T-helper 1 cell (primary cell): ENCODE measurements at regions not wholly inside any gene's neighbourhood (a gene's known extent, or its start where the extent isn't known, plus 50 kb on each side); places are given as distances from the start of the nearest gene placed in this dataset.
"Not testable (repeated sequence)": the region's sequence is repeated elsewhere in the genome, so short reads cannot be mapped to it uniquely, and the experiment has no call there.

Source experiments
- DNase-seq, 5 donors: peaks; one replicate each; pipeline ENCODE4 v3.0.0-alpha.2; 2012 to 2020

DNA sequence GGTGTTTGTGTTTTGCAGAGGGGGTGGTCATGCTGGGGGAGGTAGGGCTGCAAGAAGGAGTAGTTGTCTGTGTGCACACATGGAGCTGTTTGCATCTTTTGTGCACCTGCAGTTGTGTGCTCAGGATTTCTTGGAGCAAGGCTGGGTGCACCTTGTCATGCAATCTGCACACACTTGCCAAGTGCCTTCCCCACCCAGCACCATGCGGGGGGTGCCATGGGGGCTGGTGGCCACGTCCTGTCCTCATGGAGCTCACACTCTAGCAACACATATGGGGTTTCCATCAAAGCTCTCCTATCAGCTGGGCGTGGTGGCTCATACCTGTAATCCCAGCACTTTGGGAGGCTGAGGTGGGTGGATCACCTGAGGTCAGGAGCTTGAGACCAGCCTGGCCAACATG is 111.6 kb downstream of the CRLF3 start:
- DNase-seq, result not testable (repeated sequence)

- DNase-seq, result not testable (repeated sequence)
Measured at GRCh38 chr17:30711626-30712507, 112.6 kb downstream of the CRLF3 start.

DNA sequence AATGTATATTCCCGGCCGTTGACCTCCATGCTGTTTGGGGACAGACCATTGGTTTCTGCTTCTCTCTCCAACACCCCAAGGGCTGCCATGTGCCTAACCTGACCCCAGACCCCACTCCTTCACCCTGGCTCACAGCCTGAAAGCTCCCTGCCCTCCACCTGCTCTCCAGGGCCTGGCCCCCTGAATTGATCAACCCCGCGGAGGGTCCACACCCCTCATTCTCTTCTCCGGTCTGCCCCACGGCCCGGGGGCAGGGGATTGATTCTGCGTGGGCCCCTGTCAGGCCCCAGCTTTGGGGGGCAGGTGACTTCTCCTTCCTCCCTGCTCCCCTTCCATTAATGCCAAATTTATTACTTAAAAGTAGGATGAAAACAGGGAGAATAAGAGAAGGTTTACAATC is 113.3 kb downstream of the CRLF3 start:
- DNase-seq, result not testable (repeated sequence)

GRCh38 chr17:30710276-30711088 is 114.0 kb downstream of the CRLF3 start:
- DNase-seq, result not testable (repeated sequence)

GRCh38 chr17:30709561-30710275 is 114.8 kb downstream of the CRLF3 start:
- peak in 1 of 5 donors; percentile 32 for DNase-seq

DNA sequence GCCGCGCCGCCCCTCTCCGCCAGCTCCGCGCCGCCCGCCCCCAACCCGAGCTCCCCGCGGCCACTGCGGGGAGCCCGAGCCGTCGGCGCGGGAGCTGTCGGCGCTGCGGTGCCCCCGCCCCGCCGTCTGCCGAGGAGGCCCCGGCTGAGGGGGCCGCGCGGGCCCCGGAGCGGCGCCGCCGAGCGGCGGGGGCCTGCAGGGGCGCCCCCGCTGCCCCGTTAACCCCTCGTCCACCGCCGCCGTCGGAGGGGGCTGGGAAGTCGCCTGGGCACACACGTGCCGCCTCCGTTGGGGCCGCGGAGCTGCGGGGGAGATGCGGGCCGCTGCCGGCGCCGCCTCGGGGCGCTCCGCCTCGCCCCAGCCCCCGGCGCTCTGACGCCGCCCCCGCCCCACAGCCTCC is 115.4 kb downstream of the CRLF3 start:
- DNase-seq, result peak in 1 of 5 donors; percentile 31

DNA sequence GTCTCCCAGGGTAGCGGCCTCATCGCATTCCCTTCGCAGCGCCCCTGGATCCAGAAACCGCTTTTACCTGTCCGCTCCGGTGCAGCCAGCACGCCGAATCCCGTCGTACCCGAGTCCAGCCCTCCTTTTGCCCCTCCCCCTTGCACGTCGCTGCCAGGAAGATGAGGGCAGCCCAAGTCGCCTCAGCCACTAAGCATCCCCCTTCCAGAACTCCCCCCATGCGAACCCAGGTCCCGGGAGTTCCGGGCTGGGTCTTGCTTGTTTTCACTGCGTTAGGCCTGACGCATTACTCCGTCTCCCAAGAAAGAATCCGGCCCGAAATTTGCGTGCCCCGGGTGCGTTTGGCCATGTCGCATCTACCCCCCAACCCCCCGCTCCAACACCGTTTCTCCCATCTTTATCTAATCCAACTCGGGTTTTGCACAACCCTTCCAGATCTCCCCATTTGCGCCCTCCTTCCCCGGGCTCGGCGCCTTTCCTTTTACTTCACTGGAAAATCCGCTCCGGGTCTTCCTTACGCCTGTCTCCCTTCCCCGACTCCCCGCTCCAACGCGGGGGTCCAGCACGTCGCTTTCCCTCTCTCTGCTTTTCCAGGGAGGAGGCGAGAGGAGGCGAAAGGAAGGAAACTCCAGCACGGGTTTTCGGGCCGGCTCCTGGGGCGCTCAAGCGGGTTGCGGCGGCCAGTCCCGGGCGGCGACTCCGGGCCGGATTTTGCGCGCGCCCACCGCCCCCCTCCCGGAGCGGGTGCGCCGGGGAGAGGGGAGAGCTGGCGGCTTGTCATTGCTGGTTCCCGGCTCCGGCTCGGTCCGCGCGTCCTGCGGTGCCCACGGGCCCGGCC is 116.0 kb downstream of the CRLF3 start:
- peak; percentile 39 to 66 (median 59) for DNase-seq

GRCh38 chr17:30707724-30708240 is 116.7 kb downstream of the CRLF3 start:
- not testable (repeated sequence) for DNase-seq

GRCh38 chr17:30706461-30707335 is 117.8 kb downstream of the CRLF3 start:
- DNase-seq, result not testable (repeated sequence)

GRCh38 chr17:30706004-30706403 is 118.5 kb downstream of the CRLF3 start:
- not testable (repeated sequence) for DNase-seq

GRCh38 chr17:30701498-30701989 is 122.9 kb downstream of the CRLF3 start:
- DNase-seq, result no peak

DNA sequence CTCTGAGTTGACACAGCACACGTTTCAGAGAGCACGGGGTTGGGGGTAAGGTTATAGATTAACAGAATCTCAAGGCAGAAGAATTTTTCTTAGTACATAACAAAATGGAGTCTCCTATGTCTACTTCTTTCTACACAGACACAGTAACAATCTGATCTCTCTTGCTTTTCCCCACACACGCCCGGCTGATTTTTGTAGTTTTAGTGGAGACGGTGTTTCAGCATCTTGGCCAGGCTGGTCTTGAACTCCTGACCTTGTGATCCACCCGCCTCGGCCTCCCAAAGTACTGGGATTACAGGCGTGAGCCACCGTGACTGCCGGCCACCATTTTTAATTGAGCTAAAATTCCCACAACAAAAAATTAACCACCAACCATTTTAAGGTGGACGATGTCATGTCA is 123.7 kb downstream of the CRLF3 start:
- DNase-seq, result not testable (repeated sequence)

DNA sequence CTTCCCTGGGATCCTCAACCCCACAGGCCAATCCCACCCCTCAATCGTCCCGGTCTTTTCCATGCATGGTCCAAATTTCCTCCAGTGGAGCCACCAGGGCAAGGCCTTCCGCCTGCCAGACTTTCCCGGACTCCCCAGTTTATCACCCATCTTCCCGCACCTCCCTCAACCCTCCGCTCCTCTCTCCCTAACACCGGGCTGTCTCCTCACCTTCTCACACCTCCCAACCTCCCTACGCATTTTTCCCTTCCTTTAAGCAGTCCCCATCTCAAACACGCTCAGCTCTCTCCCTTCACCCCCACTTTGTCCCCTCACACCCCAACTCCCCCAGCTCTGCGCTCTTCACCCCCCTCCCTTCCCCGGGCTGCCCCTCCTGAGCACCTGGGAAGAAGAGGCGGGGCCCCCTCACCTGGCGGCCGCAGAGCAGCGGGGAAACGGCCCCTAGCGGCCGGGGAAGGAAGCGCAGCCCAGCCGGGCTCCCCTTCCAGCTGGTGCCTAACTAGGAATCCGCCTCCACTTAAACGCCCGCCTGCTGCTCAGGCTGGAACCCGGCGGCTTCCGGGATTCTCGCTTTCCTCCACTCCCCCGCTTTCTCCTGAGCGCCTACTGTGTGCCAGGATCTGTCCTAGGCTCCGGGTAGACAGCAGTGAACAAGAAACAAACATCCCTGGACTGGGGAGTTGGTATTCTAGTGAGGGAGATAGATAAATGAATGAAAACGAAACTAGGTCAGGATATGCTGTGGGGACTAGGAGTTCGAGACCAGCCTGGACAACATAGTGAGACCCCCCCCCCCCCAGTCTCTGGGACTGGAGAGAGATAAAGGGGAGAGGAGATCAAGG is 126.7 kb downstream of the CRLF3 start:
- peak; percentile 52 to 67 (median 67) for DNase-seq

DNA sequence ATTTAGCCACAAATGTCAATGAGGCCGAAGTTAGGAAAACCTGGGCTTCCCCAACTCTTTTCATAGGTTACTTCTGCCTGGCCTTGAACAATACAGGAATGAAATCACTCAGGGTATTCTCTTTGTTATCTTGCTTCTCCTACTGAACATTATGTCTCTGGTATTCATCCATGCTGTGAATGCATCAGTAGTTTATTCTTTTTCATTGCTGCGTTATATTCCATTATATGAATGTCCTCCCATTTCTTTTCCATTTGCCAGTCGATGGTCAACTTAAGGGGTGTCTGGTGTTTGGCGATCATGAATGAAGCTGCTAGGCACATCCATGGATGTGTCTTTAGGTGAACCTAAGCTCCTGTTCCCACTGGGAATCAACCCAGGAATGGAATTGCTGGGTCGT is 128.3 kb downstream of the CRLF3 start:
- DNase-seq, result no peak

DNA sequence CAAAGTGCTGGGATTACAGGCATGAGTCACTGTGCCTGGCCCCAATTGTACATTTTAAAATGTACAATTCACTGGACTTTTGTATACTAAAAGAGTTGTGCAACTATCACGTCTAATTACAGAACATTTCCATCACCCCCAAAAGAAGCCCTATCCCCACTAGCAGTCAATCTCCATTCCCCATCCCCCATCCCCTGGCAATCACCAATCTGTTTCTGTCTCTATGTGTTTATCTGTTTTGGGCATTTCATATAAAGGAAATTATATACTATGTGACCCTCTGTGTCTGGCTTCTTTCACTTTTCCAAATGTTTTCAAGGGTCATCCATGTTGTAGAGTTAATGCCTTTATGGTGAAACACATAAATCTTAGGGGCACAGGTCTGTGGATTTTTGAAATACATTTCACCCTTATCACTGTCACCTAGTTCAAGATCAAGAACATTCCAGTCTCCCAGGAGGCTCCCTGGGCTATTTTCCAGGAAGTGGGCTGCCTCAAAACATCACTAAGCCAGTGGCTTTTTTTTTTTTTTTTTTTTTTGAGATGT is 129.2 kb downstream of the CRLF3 start:
- DNase-seq, result not testable (repeated sequence)

GRCh38 chr17:30693772-30694171 is 130.7 kb downstream of the CRLF3 start:
- DNase-seq, result peak in 3 of 5 donors; percentile 35 to 43 (median 38)

- not testable (repeated sequence) for DNase-seq
Measured at GRCh38 chr17:30689266-30690000, 135.1 kb downstream of the CRLF3 start.
